PC-9 (cell line): ENCODE measurements at regions not wholly inside any gene's neighbourhood (a gene's known extent, or its start where the extent isn't known, plus 50 kb on each side); places are given as distances from the start of the nearest gene placed in this dataset.

Source experiments
- EZH2 ChIP-seq: fragments of 200-600 bp; sonication (generic); IDR thresholded peaks from 2 replicates; pipeline ENCODE4 v1.8.0; 2017; ENCODE audit warnings: antibody characterized with exemption, low read depth
- TF ChIP-seq, protein P1 (sequence below): fragments of 200-600 bp; sonication (generic); conservative IDR thresholded peaks from 2 replicates; pipeline ENCODE4 v1.6.1; 2017; ENCODE audit warnings: mixed run types, antibody characterized with exemption, mild to moderate bottlenecking, moderate library complexity

DNA sequence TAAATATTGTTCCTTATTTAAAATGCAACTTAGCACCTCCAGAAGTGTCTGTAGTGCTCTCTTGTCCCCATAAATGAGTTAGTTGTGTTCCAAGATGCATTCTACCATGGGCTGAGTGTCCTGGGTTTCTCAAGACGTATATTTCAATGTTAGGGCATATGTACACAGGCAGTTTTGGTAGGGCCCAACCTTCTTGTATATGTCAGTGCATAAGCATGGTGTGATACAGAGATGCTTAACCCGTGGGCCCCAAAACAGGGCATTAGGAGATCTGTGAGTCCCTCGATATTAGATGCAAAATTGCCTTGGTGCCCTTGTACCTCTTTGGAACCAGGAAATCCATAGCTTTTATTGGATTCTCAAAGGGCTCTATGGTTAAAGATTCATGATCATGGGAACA lies 91.5 kb upstream of the HIVEP1 start:
- TF ChIP-seq, protein P1, sequence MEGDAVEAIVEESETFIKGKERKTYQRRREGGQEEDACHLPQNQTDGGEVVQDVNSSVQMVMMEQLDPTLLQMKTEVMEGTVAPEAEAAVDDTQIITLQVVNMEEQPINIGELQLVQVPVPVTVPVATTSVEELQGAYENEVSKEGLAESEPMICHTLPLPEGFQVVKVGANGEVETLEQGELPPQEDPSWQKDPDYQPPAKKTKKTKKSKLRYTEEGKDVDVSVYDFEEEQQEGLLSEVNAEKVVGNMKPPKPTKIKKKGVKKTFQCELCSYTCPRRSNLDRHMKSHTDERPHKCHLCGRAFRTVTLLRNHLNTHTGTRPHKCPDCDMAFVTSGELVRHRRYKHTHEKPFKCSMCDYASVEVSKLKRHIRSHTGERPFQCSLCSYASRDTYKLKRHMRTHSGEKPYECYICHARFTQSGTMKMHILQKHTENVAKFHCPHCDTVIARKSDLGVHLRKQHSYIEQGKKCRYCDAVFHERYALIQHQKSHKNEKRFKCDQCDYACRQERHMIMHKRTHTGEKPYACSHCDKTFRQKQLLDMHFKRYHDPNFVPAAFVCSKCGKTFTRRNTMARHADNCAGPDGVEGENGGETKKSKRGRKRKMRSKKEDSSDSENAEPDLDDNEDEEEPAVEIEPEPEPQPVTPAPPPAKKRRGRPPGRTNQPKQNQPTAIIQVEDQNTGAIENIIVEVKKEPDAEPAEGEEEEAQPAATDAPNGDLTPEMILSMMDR, result no peak
- no peak for TF ChIP-seq EZH2
